RPMI8226 (cell line): ENCODE measurements at regions not wholly inside any gene's neighbourhood (a gene's known extent, or its start where the extent isn't known, plus 50 kb on each side); places are given as distances from the start of the nearest gene placed in this dataset.
A peak's percentile ranks its signal among the peaks of the same experiment; 100 is the strongest.

Source experiments
- DNase-seq: peaks from one replicate; pipeline ENCODE4 v3.0.0-alpha.2; 2015

- no peak for DNase-seq
These were observed 511.2 kb downstream of the EIPR1 start for GRCh38 chr2:2866459-2866858.

GRCh38 chr2:2862386-2862785, 515.2 kb downstream of the EIPR1 start:
- no peak for DNase-seq

- DNase-seq: no peak
These were observed 515.9 kb downstream of the EIPR1 start for GRCh38 chr2:2861666-2862240.

- DNase-seq: no peak
These were observed 516.9 kb downstream of the EIPR1 start for GRCh38 chr2:2860589-2861300.

- no peak for DNase-seq
These were observed 517.9 kb downstream of the EIPR1 start for GRCh38 chr2:2859732-2860131.

DNA sequence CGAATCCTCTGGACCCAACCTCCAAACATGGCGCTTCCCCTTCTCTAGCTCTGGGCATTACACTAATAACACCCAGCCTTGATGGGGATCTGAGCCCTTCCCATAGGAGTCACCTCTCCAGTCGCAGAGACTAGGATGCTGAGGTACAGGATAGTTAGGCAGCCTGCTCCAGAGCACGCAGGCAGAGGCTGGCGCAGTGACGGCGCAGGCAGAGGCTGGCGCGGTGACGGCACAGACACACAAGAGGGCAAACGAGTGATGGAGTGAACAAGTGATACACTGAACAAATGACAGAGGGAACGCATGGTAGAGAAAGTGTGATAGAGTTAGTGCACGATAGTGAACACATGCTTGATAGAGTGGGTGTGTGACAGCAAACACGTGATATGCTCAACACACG, 518.5 kb downstream of the EIPR1 start:
- no peak for DNase-seq

GRCh38 chr2:2856723-2857415, 520.7 kb downstream of the EIPR1 start:
- no peak for DNase-seq

- DNase-seq: no peak
These were observed 522.3 kb downstream of the EIPR1 start for GRCh38 chr2:2855297-2855696.

- no peak for DNase-seq
These were observed 522.3 kb upstream of the MYT1L start for GRCh38 chr2:2853346-2853745.

GRCh38 chr2:2851806-2852777, 521.0 kb upstream of the MYT1L start:
- DNase-seq: no peak

DNA sequence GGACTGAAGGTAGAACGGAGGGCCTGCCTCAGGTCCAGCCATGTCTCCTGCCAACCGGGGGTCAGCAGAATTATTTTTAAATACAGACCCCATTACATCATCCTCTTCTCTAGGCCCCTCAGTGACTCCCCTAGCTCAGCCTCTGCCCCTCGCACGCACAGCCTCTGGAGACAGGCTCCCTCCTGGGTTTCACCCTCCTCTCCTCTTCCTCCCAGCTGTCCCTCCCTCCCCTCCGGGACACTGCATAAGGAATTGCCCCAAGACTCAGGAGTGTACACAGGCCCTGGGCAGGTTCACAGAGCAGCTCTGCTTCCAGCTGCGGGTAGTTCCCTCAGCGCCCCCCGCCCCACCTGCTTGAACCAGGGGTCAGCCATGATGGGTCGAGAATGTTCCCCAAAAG, 520.2 kb upstream of the MYT1L start:
- DNase-seq: no peak

DNA sequence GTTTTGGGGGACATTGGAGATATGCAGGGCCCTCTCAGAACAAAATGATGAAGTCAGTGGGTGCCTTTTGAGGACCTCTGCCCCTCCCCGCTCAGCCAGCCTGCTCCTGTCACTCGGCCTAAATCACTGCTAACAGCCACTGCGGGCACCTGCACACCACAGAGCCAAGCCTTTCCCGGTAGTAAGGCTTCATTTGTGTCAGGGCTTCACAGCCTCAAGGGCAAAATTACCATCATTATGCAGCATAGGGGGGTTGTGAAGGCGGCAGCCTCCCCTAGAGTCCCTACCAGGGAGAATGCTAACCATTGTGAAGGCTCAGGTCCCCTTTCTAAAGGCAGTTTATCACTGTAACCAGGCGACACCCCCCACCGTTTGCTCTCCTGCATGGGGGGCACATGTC, 519.8 kb upstream of the MYT1L start:
- DNase-seq: no peak

- peak; percentile 8 for DNase-seq
These were observed 519.2 kb upstream of the MYT1L start for GRCh38 chr2:2850218-2850755.

GRCh38 chr2:2849464-2850217, 518.6 kb upstream of the MYT1L start:
- DNase-seq: peak; percentile 88

- peak; percentile 91 for DNase-seq
These were observed 517.7 kb upstream of the MYT1L start for GRCh38 chr2:2848621-2849333.

- peak; percentile 32 for DNase-seq
These were observed 517.1 kb upstream of the MYT1L start for GRCh38 chr2:2848198-2848597.

GRCh38 chr2:2847209-2847676, 516.2 kb upstream of the MYT1L start:
- DNase-seq: peak; percentile 59

DNA sequence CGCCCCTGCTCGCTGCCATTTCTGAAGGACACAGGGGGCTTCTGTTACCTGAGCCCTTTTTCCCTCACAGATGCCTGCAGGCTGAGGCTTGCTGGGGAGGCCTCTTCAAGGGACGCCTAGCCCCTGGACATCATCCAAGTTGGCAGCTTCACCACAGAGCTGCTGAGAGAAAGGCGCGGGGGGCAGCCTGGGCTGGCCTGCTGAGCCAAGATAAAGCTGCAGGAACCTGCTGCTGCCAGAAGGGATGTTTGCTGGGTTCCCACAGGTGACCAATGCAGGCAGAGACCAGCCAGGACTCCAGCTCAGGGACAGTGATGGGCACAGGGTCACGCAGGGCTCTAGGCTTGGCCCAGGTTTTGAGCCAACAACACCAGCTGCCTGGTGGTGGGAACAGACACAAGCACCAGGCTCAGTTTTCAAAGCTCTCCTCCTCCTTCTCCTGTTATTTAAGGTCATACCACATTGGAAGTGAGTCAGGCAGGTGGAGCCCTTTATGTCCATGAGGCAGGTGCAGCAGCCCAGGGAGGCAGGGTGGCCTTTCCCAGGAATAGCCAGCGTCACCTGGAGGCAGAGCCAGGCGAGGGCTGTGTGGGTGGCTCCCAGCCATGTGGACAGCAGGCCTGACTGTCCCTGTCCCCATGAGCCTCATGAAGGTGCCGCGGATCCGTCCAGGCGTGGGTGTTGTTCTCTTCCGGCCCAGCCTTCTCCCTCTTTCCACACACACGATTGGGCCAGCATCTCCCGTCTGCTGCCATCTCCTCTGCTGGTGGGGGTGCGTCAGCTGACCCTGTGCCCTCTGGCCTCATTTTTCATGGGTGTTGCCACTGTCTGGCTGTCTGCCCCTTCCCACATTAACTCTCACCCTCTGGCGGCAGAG, 515.5 kb upstream of the MYT1L start:
- peak; percentile 93 for DNase-seq

- no peak for DNase-seq
These were observed 514.8 kb upstream of the MYT1L start for GRCh38 chr2:2845806-2846315.

DNA sequence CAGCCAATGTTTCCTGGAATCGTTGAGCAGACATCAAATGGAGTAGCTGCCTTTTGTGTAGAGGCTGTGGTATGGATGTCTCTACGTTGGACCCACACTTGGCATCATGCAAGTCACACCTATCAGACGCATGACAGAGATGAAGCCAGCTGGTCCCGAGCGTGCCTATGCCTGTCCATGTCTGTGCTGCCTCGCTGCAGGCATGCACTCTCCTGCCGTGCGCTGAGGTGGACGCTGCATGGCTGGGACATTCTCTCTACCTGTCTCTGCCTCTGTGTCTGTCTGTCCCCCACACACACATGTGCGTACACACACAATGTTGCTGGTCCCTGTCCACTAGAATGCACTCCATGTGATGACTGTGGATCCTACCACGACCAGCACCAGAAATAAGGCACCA, 514.2 kb upstream of the MYT1L start:
- DNase-seq: no peak
